Panc1 (cell line): ENCODE measurements at regions not wholly inside any gene's neighbourhood (a gene's known extent, or its start where the extent isn't known, plus 50 kb on each side); places are given as distances from the start of the nearest gene placed in this dataset.

Experiments used
- ATAC-seq: fragments of 200-7000 bp; cut with Tn5 transposase; 2 replicates; pipeline ENCODE4 v1.9.1; 2020; ENCODE audit warnings: mild to moderate bottlenecking, moderate library complexity
- BruUV-seq: library from RNA; stranded (reverse); fragments of 400-500 nt; replicated peaks from 2 replicates; lab custom pipeline; 2021; lab: Mats Ljungman, UMichigan
- CTCF ChIA-PET: fragments of 300-600 bp; sonication (Branson Sonifier 250); formaldehyde crosslinking; loops from one replicate; lab custom pipeline; 2022; ENCODE audit warnings: antibody characterized with exemption; lab: Charles Lee
- POLR2A ChIA-PET: fragments of 300-600 bp; sonication (Branson Sonifier 250); formaldehyde crosslinking; loops from one replicate; lab custom pipeline; 2022; ENCODE audit warnings: antibody characterized with exemption; lab: Charles Lee
- DNase-seq: peaks from one replicate; pipeline ENCODE4 v3.0.0-alpha.2; 2010; ENCODE audit warnings: low read depth, low spot score
- H3K27ac ChIP-seq: 2 replicates; pipeline ENCODE4 v1.5.1; 2011; ENCODE audit warnings: mild to moderate bottlenecking, low read length, inconsistent platforms
- H3K27me3 ChIP-seq: fragments of 200-500 bp; sonication (Bioruptor generic); 2 replicates; pipeline ENCODE4 v1.6.0; 2014; ENCODE audit warnings: low read length, inconsistent platforms; ENCODE audit not compliant: control insufficient read depth, insufficient read depth
- H3K36me3 ChIP-seq: fragments of 200-500 bp; sonication (Bioruptor generic); 2 replicates; pipeline ENCODE4 v1.5.1; 2014; ENCODE audit warnings: inconsistent platforms, mild to moderate bottlenecking, low read length, moderate library complexity; ENCODE audit not compliant: control insufficient read depth, insufficient read depth
- H3K4me1 ChIP-seq: 2 replicates; pipeline ENCODE4 v1.5.1; 2011; ENCODE audit warnings: inconsistent platforms, mild to moderate bottlenecking, low read length, moderate library complexity; ENCODE audit not compliant: control insufficient read depth, insufficient read depth
- H3K4me3 ChIP-seq, 2 experiments: 2 replicates each; pipeline ENCODE4 v1.5.1; 2011 to 2012; ENCODE audit warnings: low read depth in 2 of 2, low read length in 2 of 2, mild to moderate bottlenecking in 2 of 2, inconsistent platforms in 1 of 2, moderate library complexity in 1 of 2
- H3K9me3 ChIP-seq: fragments of 200-500 bp; sonication (Bioruptor generic); 2 replicates; pipeline ENCODE4 v1.5.1; 2014; ENCODE audit warnings: low read depth, mild to moderate bottlenecking, inconsistent platforms, low read length, moderate library complexity; ENCODE audit not compliant: control insufficient read depth, insufficient read depth
- CTCF ChIP-seq: fragments of 450-650 bp; IDR thresholded peaks from 2 replicates; pipeline ENCODE4 v1.5.1; 2017; ENCODE audit warnings: mild to moderate bottlenecking
- POLR2AphosphoS5 ChIP-seq: IDR thresholded peaks from 2 replicates; pipeline ENCODE4 v1.6.1; 2012; ENCODE audit warnings: mild to moderate bottlenecking, low read depth, low read length, moderate library complexity
- REST ChIP-seq, 2 experiments: IDR thresholded peaks; 2 replicates each; pipeline ENCODE4 v1.6.1; 2011 to 2012; ENCODE audit warnings: low read depth in 2 of 2, control low read depth in 1 of 2, low read length in 1 of 2, mild to moderate bottlenecking in 1 of 2, moderate library complexity in 1 of 2; ENCODE audit not compliant: insufficient read depth in 1 of 2
- SIN3A ChIP-seq: IDR thresholded peaks from 2 replicates; pipeline ENCODE4 v1.6.1; 2012; ENCODE audit warnings: low read depth, mild to moderate bottlenecking, low read length, moderate library complexity, borderline replicate concordance; ENCODE audit not compliant: insufficient read depth
- TCF7L2 ChIP-seq: IDR thresholded peaks from 2 replicates; pipeline ENCODE4 v1.6.1; 2011; ENCODE audit warnings: mild to moderate bottlenecking, low read depth, low read length, inconsistent platforms
- in situ Hi-C: cut with HindIII; loops from 2 replicates; pipeline ENCODE4 v1.10.0; 2016; ENCODE audit warnings: low sequenced_read_pairs, low pct_unique_long_range_greater_than_20kb
- intact Hi-C: fragments of 100-400 bp; cut with micrococcal nuclease; formaldehyde crosslinking; loops from one replicate; pipeline ENCODE4 v1.10.0; 2022; ENCODE audit not compliant: unreplicated experiment

- H3K36me3 ChIP-seq, result no peaks in the 10 kb centered on the region
- no TSS peak for BruUV-seq
- DNase-seq, result no peak
- no peak overlapping the region for H3K27ac ChIP-seq
- TF ChIP-seq REST (IDR thresholded peaks at IDR 0.05; ENCODE audit: insufficient read depth in 1 of 2, low read depth in 2 of 2, low read length in 1 of 2), result no peak
- TF ChIP-seq TCF7L2, result no peak
- TF ChIP-seq SIN3A, result no peak
- TF ChIP-seq CTCF, result no peak
- no peak for TF ChIP-seq POLR2AphosphoS5
- intact Hi-C loops (no loop called here), in situ Hi-C loops (no loop called here)
- ChIA-PET POLR2A (no interaction called here), CTCF (no interaction called here)
- no peak overlapping the region for H3K4me3 ChIP-seq
- ATAC-seq, result no peak
- no peaks in the 10 kb centered on the region for H3K4me1 ChIP-seq
- H3K27me3 ChIP-seq, result no peaks in the 10 kb centered on the region
- H3K9me3 ChIP-seq, result no peaks in the 10 kb centered on the region
These were observed 1331.3 kb downstream of the AACS start for GRCh38 chr12:126396536-126396935.

GRCh38 chr12:126397071-126397581 is 1331.9 kb downstream of the AACS start:
- no peaks in the 10 kb centered on the region for H3K36me3 ChIP-seq
- H3K4me1 ChIP-seq, result no peaks in the 10 kb centered on the region
- BruUV-seq, result no TSS peak
- DNase-seq, result no peak
- H3K9me3 ChIP-seq, result no peaks in the 10 kb centered on the region
- POLR2A ChIA-PET, result no interaction called here
- H3K27me3 ChIP-seq, result no peaks in the 10 kb centered on the region
- intact Hi-C loops, result no loop called here
- no peak for TF ChIP-seq SIN3A
- no peak for TF ChIP-seq REST (IDR thresholded peaks at IDR 0.05; ENCODE audit: insufficient read depth in 1 of 2, low read depth in 2 of 2, low read length in 1 of 2)
- no peak for TF ChIP-seq CTCF
- TF ChIP-seq POLR2AphosphoS5, result no peak
- no peak for TF ChIP-seq TCF7L2
- in situ Hi-C loops, result no loop called here
- no peak for ATAC-seq
- H3K27ac ChIP-seq, result no peak overlapping the region
- H3K4me3 ChIP-seq, result no peak overlapping the region
- CTCF ChIA-PET, result no interaction called here
